GM12874 (cell line): ENCODE measurements at regions not wholly inside any gene's neighbourhood (a gene's known extent, or its start where the extent isn't known, plus 50 kb on each side); places are given as distances from the start of the nearest gene placed in this dataset.

Experiments used
- TF ChIP-seq, protein P1 (sequence below): IDR thresholded peaks from 2 replicates; pipeline ENCODE4 v1.5.1; 2011; ENCODE audit warnings: low read depth, mild to moderate bottlenecking, control low read depth, low read length, moderate library complexity; ENCODE audit not compliant: insufficient read depth

DNA sequence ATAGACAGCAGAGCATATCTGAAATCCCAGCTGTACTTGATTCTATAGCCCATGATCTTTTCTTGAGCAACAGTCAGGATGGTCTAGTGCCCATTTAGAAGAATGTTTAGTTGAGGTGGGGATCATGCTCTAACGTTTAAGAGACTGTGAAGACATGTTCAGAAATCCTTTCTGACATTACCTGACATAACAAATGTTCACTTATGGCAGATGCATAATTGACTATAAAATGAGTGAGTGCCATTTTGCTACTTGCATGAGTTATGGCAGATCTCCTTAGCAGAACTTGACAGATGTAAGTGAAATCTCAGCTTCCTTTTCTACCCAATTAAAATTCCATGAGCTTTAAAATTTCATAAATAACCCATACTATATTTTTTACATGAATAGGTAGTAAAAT lies 209.5 kb upstream of the MMADHC start:
- TF ChIP-seq, protein P1, sequence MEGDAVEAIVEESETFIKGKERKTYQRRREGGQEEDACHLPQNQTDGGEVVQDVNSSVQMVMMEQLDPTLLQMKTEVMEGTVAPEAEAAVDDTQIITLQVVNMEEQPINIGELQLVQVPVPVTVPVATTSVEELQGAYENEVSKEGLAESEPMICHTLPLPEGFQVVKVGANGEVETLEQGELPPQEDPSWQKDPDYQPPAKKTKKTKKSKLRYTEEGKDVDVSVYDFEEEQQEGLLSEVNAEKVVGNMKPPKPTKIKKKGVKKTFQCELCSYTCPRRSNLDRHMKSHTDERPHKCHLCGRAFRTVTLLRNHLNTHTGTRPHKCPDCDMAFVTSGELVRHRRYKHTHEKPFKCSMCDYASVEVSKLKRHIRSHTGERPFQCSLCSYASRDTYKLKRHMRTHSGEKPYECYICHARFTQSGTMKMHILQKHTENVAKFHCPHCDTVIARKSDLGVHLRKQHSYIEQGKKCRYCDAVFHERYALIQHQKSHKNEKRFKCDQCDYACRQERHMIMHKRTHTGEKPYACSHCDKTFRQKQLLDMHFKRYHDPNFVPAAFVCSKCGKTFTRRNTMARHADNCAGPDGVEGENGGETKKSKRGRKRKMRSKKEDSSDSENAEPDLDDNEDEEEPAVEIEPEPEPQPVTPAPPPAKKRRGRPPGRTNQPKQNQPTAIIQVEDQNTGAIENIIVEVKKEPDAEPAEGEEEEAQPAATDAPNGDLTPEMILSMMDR: no peak

DNA sequence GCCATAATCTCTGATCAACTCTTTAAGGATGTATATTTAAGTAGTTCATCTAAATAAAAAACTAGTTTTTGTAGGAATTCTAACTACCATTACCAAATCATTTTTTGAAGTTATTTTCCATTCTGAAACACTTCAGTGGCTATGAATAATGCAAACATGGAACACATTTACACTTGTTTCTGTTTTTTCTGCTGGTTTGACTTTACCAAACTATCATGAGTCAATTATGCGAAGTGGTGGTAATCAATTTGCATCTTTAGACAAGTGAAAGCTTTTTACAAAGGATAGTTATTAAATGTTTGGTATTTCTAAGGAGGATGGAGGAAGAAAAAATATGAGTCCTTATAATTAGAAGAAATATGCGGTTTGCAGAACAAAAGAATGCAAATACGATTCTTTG lies 202.0 kb upstream of the MMADHC start:
- TF ChIP-seq, protein P1: no peak

DNA sequence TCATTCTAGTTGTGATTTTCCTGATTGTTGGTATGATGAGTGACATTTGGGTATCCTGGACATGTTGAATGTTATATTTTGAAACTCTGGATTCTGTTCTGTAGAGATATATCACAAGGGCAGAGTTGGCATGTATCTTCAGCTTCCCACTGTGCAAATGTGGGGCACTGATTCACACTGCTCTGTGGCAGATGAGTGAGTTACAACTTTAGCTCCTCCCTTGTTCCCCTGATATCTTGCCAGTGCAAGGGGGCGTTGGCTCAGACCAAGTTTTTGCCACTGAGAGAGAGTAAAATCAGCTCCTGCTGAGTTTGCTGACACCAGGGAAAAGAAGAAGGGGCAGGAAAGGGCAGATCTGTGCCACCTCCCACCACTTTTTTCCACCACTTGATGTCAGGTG lies 199.6 kb upstream of the MMADHC start:
- TF ChIP-seq, protein P1: no peak

DNA sequence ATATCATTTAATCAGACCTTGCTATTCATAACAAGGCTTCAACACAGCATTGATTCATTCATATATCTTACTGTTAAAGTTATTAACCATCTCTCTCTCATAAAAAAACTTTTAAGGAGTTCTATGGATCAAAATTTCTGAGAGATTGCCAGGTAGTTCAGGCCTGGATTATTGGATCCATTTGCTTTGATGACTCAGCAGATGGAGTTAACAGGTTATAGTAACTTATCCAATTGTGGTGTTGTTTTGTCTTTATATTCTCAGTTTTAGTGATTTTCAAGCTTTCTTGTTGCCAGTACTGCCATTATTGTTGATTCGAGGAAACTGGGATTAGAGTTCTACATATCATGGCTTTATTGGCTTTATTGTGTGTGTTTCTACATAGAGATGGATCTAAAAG lies 195.7 kb upstream of the MMADHC start:
- TF ChIP-seq, protein P1: no peak

DNA sequence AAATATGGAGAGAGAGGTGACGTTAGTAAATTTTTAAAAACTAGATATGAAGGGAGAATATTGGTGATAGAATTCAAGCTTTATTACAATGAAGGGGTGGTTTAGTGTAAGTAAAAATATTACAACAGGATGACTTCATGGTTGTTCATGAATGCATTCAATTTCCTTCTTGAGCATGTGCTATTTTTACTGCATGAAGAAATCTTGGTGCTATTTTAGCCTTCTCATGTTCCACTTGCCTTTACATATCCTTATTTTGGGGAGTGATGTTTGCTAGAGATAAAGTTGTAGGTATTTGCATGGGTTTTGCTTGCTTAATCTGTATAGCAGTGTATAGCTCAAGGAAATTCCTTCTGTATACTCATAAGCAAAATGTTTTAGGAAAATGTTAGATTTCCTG lies 195.0 kb upstream of the MMADHC start:
- TF ChIP-seq, protein P1: no peak

DNA sequence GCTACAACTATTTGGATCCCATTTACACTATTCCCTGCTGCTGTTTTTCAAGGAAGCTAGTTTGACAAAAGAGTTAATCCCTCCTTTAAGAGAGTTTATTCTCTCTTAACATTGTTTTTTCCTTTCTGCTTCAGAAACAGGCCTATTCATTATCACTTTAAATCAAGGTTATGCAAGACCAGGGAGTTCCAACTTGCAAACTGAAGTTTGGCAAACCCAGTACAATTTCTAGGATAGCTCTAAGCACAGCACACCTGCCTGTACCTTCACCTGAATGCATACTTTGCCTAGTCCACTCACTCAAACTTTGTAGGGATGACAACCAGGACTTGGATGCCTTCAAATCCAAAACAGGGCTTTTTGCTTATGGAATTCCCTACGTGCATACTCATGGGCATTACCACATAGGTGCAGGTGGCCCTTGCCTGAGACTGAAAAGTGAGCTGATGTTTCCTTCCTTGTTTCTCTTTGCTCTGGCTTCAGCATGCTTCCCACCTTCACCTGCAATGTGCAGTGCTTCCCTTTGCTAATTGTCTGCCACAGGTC lies 193.8 kb upstream of the MMADHC start:
- TF ChIP-seq, protein P1: no peak

DNA sequence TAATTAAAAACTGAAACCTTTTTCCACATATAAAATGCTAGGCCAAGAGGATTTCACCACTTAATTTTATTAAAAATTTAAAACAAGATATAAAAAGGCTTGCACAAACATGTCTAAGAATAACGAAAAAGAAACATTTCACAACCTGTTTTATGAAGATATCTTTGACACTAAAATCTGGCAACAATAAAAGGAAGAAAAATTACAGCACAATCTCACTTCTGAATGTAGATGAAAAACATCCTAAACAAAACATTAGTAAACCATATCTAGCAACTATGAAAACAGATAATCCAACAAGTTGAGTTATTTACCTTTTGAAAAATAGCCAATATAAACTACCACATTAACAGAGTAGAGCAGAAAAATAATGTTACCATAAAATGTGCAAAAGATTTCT lies 185.4 kb upstream of the MMADHC start:
- TF ChIP-seq, protein P1: no peak
